ENCODE measurements at regions not wholly inside any gene's neighbourhood (a gene's known extent, or its start where the extent isn't known, plus 50 kb on each side); places are given as distances from the start of the nearest gene placed in this dataset.

GRCh38 chr14:100416081-100416680 lies 93.0 kb downstream of the SLC25A47 start:
- Histone ChIP-seq H3K36me3 (ENCODE audit: control insufficient read depth, insufficient read depth, low read length) (peaks cover 3% of the 10 kb centered on the region), H3K4me1 (ENCODE audit: control insufficient read depth, insufficient read depth, low read length) (peaks cover 13% of the 10 kb centered on the region), H3K27me3 (ENCODE audit: control insufficient read depth, insufficient read depth, low read length) (no peaks in the 10 kb centered on the region), H3K4me3 (ENCODE audit: low read depth, low read length) (no peak overlapping the region), H3K9me3 (ENCODE audit: control insufficient read depth, insufficient read depth, low read length) (no peaks in the 10 kb centered on the region), H3K27ac (ENCODE audit: low read depth, low read length) (no peak overlapping the region)
- 86% methylated on average over 5 of the region's 8 CpGs for WGBS (ENCODE audit: insufficient coverage)
- DNase-seq (ENCODE audit: low read depth in 4 of 6, low spot score in 6 of 6), result no peak

GRCh38 chr14:100416921-100417860 lies 94.1 kb downstream of the SLC25A47 start:
- Histone ChIP-seq H3K27ac (ENCODE audit: low read depth, low read length) (no peak overlapping the region), H3K4me3 (ENCODE audit: low read depth, low read length) (no peak overlapping the region), H3K4me1 (ENCODE audit: control insufficient read depth, insufficient read depth, low read length) (peaks cover 13% of the 10 kb centered on the region), H3K27me3 (ENCODE audit: control insufficient read depth, insufficient read depth, low read length) (no peaks in the 10 kb centered on the region), H3K9me3 (ENCODE audit: control insufficient read depth, insufficient read depth, low read length) (no peaks in the 10 kb centered on the region), H3K36me3 (ENCODE audit: control insufficient read depth, insufficient read depth, low read length) (peaks cover 3% of the 10 kb centered on the region)
- DNase-seq (ENCODE audit: low read depth in 4 of 6, low spot score in 6 of 6), result peak in 2 of 6 donors; percentile 73 to 91
- 62% methylated on average over 10 of the region's 13 CpGs for WGBS (ENCODE audit: insufficient coverage)

- no peak overlapping the region for H3K4me3 ChIP-seq (ENCODE audit: low read depth, low read length)
- H3K4me1 ChIP-seq (ENCODE audit: control insufficient read depth, insufficient read depth, low read length), result peaks cover 17% of the 10 kb centered on the region
- WGBS (ENCODE audit: insufficient coverage), result 94% methylated on average over 4 of the region's 4 CpGs
- peaks cover 6% of the 10 kb centered on the region for H3K36me3 ChIP-seq (ENCODE audit: control insufficient read depth, insufficient read depth, low read length)
- no peaks in the 10 kb centered on the region for H3K9me3 ChIP-seq (ENCODE audit: control insufficient read depth, insufficient read depth, low read length)
- H3K27me3 ChIP-seq (ENCODE audit: control insufficient read depth, insufficient read depth, low read length), result no peaks in the 10 kb centered on the region
- H3K27ac ChIP-seq (ENCODE audit: low read depth, low read length), result no peak overlapping the region
- DNase-seq (ENCODE audit: low read depth in 4 of 6, low spot score in 6 of 6), result no peak
Measured at GRCh38 chr14:100419856-100420255, 96.7 kb downstream of the SLC25A47 start.

- Histone ChIP-seq H3K4me1 (ENCODE audit: control insufficient read depth, insufficient read depth, low read length) (peaks cover 22% of the 10 kb centered on the region), H3K9me3 (ENCODE audit: control insufficient read depth, insufficient read depth, low read length) (no peaks in the 10 kb centered on the region), H3K36me3 (ENCODE audit: control insufficient read depth, insufficient read depth, low read length) (peaks cover 4% of the 10 kb centered on the region), H3K27me3 (ENCODE audit: control insufficient read depth, insufficient read depth, low read length) (no peaks in the 10 kb centered on the region), H3K4me3 (ENCODE audit: low read depth, low read length) (no peak overlapping the region), H3K27ac (ENCODE audit: low read depth, low read length) (no peak overlapping the region)
- 50% methylated on average over 2 of the region's 2 CpGs for WGBS (ENCODE audit: insufficient coverage)
- DNase-seq (ENCODE audit: low read depth in 4 of 6, low spot score in 6 of 6), result no peak
Measured at GRCh38 chr14:100421756-100422470, 98.8 kb downstream of the SLC25A47 start.

- H3K9me3 ChIP-seq (ENCODE audit: control insufficient read depth, insufficient read depth, low read length), result no peaks in the 10 kb centered on the region
- DNase-seq (ENCODE audit: low read depth in 4 of 6, low spot score in 6 of 6), result no peak
- H3K36me3 ChIP-seq (ENCODE audit: control insufficient read depth, insufficient read depth, low read length), result peaks cover 2% of the 10 kb centered on the region
- H3K27me3 ChIP-seq (ENCODE audit: control insufficient read depth, insufficient read depth, low read length), result no peaks in the 10 kb centered on the region
- peaks cover 14% of the 10 kb centered on the region for H3K4me1 ChIP-seq (ENCODE audit: control insufficient read depth, insufficient read depth, low read length)
- H3K4me3 ChIP-seq (ENCODE audit: low read depth, low read length), result no peak overlapping the region
- 74% methylated on average over 5 of the region's 12 CpGs for WGBS (ENCODE audit: insufficient coverage)
- H3K27ac ChIP-seq (ENCODE audit: low read depth, low read length), result no peak overlapping the region
Measured at GRCh38 chr14:100422556-100423316, 99.6 kb downstream of the SLC25A47 start.

GRCh38 chr14:100423317-100424010 lies 100.3 kb downstream of the SLC25A47 start:
- H3K4me3 ChIP-seq (ENCODE audit: low read depth, low read length), result no peak overlapping the region
- no peak for DNase-seq (ENCODE audit: low read depth in 4 of 6, low spot score in 6 of 6)
- peaks cover 13% of the 10 kb centered on the region for H3K4me1 ChIP-seq (ENCODE audit: control insufficient read depth, insufficient read depth, low read length)
- H3K36me3 ChIP-seq (ENCODE audit: control insufficient read depth, insufficient read depth, low read length), result peaks cover 7% of the 10 kb centered on the region
- no peaks in the 10 kb centered on the region for H3K27me3 ChIP-seq (ENCODE audit: control insufficient read depth, insufficient read depth, low read length)
- H3K9me3 ChIP-seq (ENCODE audit: control insufficient read depth, insufficient read depth, low read length), result no peaks in the 10 kb centered on the region
- H3K27ac ChIP-seq (ENCODE audit: low read depth, low read length), result no peak overlapping the region
- 91% methylated on average over 8 of the region's 13 CpGs for WGBS (ENCODE audit: insufficient coverage)

GRCh38 chr14:100424504-100425428 lies 101.6 kb downstream of the SLC25A47 start:
- Histone ChIP-seq H3K27ac (ENCODE audit: low read depth, low read length) (no peak overlapping the region), H3K36me3 (ENCODE audit: control insufficient read depth, insufficient read depth, low read length) (peaks cover 7% of the 10 kb centered on the region), H3K27me3 (ENCODE audit: control insufficient read depth, insufficient read depth, low read length) (no peaks in the 10 kb centered on the region), H3K9me3 (ENCODE audit: control insufficient read depth, insufficient read depth, low read length) (no peaks in the 10 kb centered on the region), H3K4me1 (ENCODE audit: control insufficient read depth, insufficient read depth, low read length) (peaks cover 13% of the 10 kb centered on the region), H3K4me3 (ENCODE audit: low read depth, low read length) (no peak overlapping the region)
- 90% methylated on average over 6 of the region's 6 CpGs for WGBS (ENCODE audit: insufficient coverage)
- no peak for DNase-seq (ENCODE audit: low read depth in 4 of 6, low spot score in 6 of 6)

GRCh38 chr14:100425429-100425827 lies 102.3 kb downstream of the SLC25A47 start:
- no peaks in the 10 kb centered on the region for H3K9me3 ChIP-seq (ENCODE audit: control insufficient read depth, insufficient read depth, low read length)
- H3K27me3 ChIP-seq (ENCODE audit: control insufficient read depth, insufficient read depth, low read length), result no peaks in the 10 kb centered on the region
- H3K36me3 ChIP-seq (ENCODE audit: control insufficient read depth, insufficient read depth, low read length), result peaks cover 7% of the 10 kb centered on the region
- 51% methylated on average over 7 of the region's 7 CpGs for WGBS (ENCODE audit: insufficient coverage)
- no peak overlapping the region for H3K27ac ChIP-seq (ENCODE audit: low read depth, low read length)
- peaks cover 9% of the 10 kb centered on the region for H3K4me1 ChIP-seq (ENCODE audit: control insufficient read depth, insufficient read depth, low read length)
- H3K4me3 ChIP-seq (ENCODE audit: low read depth, low read length), result no peak overlapping the region
- no peak for DNase-seq (ENCODE audit: low read depth in 4 of 6, low spot score in 6 of 6)

Measured in spinal cord (tissue), 9 donors.